ENCODE measurements at regions not wholly inside any gene's neighbourhood (a gene's known extent, or its start where the extent isn't known, plus 50 kb on each side); places are given as distances from the start of the nearest gene placed in this dataset.

DNA sequence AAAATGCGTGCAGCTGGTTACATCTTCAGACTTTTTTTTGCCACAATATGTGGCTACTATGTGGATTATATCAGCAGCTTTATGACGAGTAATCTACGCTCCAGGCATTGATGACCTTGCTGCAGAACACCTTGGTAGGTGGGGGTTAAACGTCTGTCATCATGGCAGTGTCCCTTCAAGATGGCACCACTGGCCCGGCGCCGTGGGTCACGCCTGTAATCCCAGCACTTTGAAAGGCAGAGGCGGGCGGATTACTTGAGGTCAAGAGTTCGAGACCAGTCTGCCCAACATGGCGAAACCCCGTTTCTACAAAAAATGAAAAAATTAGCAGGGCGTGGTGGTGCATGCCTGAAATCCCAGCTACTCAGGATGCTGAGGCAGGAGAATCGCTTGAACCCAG is 177.5 kb downstream of the AEBP2 start:
- Histone ChIP-seq H4K20me1 (ENCODE audit: insufficient read depth, low read length) (no peaks in the 10 kb centered on the region), H3K9me2 (ENCODE audit: insufficient read depth, low read length) (no peaks in the 10 kb centered on the region), H3K27ac (ENCODE audit: low read depth, low read length, poor library complexity, severe bottlenecking) (no peak overlapping the region), H2AFZ (ENCODE audit: low read length) (no peak overlapping the region), H3K9me3 (ENCODE audit: low read length) (no peaks in the 10 kb centered on the region), H3K36me3 (ENCODE audit: insufficient read depth, low read length) (no peaks in the 10 kb centered on the region), H3K79me2 (ENCODE audit: insufficient read depth, low read depth, low read length) (no peaks in the 10 kb centered on the region), H3K4me1 (ENCODE audit: insufficient read depth, low read length, poor library complexity, severe bottlenecking) (no peaks in the 10 kb centered on the region), H3K4me2 (ENCODE audit: low read length) (no peak overlapping the region), H3K4me3 (ENCODE audit: low read depth, low read length, poor library complexity, severe bottlenecking) (no peak overlapping the region)
- POLR2A ChIA-PET: no interaction called here
- no TSS peak for BruUV-seq (replicated peaks)
- DNase-seq (ENCODE audit: low spot score): no peak
- TF ChIP-seq, protein P1, sequence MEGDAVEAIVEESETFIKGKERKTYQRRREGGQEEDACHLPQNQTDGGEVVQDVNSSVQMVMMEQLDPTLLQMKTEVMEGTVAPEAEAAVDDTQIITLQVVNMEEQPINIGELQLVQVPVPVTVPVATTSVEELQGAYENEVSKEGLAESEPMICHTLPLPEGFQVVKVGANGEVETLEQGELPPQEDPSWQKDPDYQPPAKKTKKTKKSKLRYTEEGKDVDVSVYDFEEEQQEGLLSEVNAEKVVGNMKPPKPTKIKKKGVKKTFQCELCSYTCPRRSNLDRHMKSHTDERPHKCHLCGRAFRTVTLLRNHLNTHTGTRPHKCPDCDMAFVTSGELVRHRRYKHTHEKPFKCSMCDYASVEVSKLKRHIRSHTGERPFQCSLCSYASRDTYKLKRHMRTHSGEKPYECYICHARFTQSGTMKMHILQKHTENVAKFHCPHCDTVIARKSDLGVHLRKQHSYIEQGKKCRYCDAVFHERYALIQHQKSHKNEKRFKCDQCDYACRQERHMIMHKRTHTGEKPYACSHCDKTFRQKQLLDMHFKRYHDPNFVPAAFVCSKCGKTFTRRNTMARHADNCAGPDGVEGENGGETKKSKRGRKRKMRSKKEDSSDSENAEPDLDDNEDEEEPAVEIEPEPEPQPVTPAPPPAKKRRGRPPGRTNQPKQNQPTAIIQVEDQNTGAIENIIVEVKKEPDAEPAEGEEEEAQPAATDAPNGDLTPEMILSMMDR (conservative IDR thresholded peaks at IDR 0.05; ENCODE audit: low read length): no peak
- TF ChIP-seq EZH2phosphoT487 (IDR thresholded peaks at IDR 0.05; ENCODE audit: borderline replicate concordance, low read depth, low read length): no peak
- intact Hi-C loops (cut with micrococcal nuclease; ENCODE audit: unreplicated experiment): no loop called here
- CTCF ChIA-PET (ENCODE audit: unreplicated experiment): no interaction called here

DNA sequence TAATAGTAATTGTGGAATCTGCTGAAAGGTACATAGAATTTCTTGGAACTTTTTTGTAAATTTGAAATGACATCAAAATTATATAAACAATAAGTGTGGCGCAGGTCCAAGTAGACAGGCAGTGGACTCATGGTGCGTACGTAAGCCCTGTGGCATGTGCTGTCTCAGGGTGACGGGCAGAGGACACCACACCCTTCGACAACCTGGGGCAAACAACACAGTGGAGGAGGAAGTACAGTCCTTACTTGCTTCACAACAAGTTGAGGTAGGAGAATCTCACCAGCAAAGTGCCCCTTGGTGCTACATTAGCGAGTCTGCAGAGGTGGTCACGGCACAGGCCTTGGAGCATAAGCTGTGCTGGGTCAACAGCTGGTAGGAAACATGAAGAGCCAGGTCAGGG is 180.9 kb downstream of the AEBP2 start:
- H2AFZ ChIP-seq (ENCODE audit: low read length): no peak overlapping the region
- ChIA-PET POLR2A (no interaction called here), CTCF (ENCODE audit: unreplicated experiment) (no interaction called here)
- H3K9me3 ChIP-seq (ENCODE audit: low read length): no peaks in the 10 kb centered on the region
- no peaks in the 10 kb centered on the region for H4K20me1 ChIP-seq (ENCODE audit: insufficient read depth, low read length)
- no peaks in the 10 kb centered on the region for H3K9me2 ChIP-seq (ENCODE audit: insufficient read depth, low read length)
- no peak overlapping the region for H3K27ac ChIP-seq (ENCODE audit: low read depth, low read length, poor library complexity, severe bottlenecking)
- no TSS peak for BruUV-seq (replicated peaks)
- no peaks in the 10 kb centered on the region for H3K4me1 ChIP-seq (ENCODE audit: insufficient read depth, low read length, poor library complexity, severe bottlenecking)
- DNase-seq (ENCODE audit: low spot score): no peak
- no peak overlapping the region for H3K4me3 ChIP-seq (ENCODE audit: low read depth, low read length, poor library complexity, severe bottlenecking)
- TF ChIP-seq, protein P1 (conservative IDR thresholded peaks at IDR 0.05; ENCODE audit: low read length): no peak
- no peak for TF ChIP-seq EZH2phosphoT487 (IDR thresholded peaks at IDR 0.05; ENCODE audit: borderline replicate concordance, low read depth, low read length)
- intact Hi-C loops (cut with micrococcal nuclease; ENCODE audit: unreplicated experiment): no loop called here
- H3K79me2 ChIP-seq (ENCODE audit: insufficient read depth, low read depth, low read length): no peaks in the 10 kb centered on the region
- no peak overlapping the region for H3K4me2 ChIP-seq (ENCODE audit: low read length)
- no peaks in the 10 kb centered on the region for H3K36me3 ChIP-seq (ENCODE audit: insufficient read depth, low read length)

DNA sequence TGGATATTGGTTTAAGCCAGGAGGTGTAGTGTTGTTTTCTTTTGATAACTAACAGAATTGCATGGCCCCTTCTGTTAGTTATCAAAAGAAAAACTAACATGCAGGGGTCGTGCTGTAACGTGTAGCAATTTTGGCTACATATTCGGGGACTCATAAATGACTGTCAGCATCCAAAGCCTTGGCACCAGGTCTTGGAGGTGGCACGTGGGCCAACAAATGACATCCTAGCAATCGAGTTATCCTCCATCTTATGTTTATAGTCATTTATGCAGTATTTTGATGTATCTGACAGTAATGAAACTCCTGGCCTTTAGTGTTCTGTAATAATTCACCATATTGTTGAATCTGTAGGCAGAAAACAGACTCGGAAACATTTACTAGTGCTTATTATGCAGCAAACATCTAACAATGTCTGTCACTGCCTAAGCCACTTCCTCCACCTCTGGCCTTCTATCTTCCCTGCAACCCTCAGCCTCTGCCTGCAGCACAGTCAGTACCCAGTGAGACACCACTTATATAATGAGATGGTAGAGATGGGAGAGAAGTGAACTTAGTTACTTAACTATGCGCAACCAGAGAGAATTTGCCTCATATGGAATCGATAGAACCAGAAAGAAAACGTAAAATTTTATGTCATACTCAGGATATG is 184.6 kb downstream of the AEBP2 start:
- Histone ChIP-seq H3K4me3 (ENCODE audit: low read depth, low read length, poor library complexity, severe bottlenecking) (no peak overlapping the region), H3K27ac (ENCODE audit: low read depth, low read length, poor library complexity, severe bottlenecking) (no peak overlapping the region), H3K9me3 (ENCODE audit: low read length) (no peaks in the 10 kb centered on the region), H3K36me3 (ENCODE audit: insufficient read depth, low read length) (no peaks in the 10 kb centered on the region), H3K9me2 (ENCODE audit: insufficient read depth, low read length) (no peaks in the 10 kb centered on the region), H3K4me1 (ENCODE audit: insufficient read depth, low read length, poor library complexity, severe bottlenecking) (no peaks in the 10 kb centered on the region), H4K20me1 (ENCODE audit: insufficient read depth, low read length) (no peaks in the 10 kb centered on the region), H3K79me2 (ENCODE audit: insufficient read depth, low read depth, low read length) (no peaks in the 10 kb centered on the region), H3K4me2 (ENCODE audit: low read length) (no peak overlapping the region), H2AFZ (ENCODE audit: low read length) (no peak overlapping the region)
- intact Hi-C loops (cut with micrococcal nuclease; ENCODE audit: unreplicated experiment): no loop called here
- BruUV-seq (replicated peaks): no TSS peak
- no peak for DNase-seq (ENCODE audit: low spot score)
- ChIA-PET CTCF (ENCODE audit: unreplicated experiment) (no interaction called here), POLR2A (no interaction called here)
- no peak for TF ChIP-seq EZH2phosphoT487 (IDR thresholded peaks at IDR 0.05; ENCODE audit: borderline replicate concordance, low read depth, low read length)
- TF ChIP-seq, protein P1 (conservative IDR thresholded peaks at IDR 0.05; ENCODE audit: low read length): no peak
